Tibial artery (tissue), 4 donors: ENCODE measurements at regions not wholly inside any gene's neighbourhood (a gene's known extent, or its start where the extent isn't known, plus 50 kb on each side); places are given as distances from the start of the nearest gene placed in this dataset.

Experiments
- DNase-seq, 2 donors: peaks; one replicate each; pipeline ENCODE4 v3.0.0-alpha.2; 2019
- H3K27ac ChIP-seq, 2 donors: fragments of 200-600 bp; sonication (generic) in 1 of 2; 1 replicate in 1 of 2; 2 replicates in 1 of 2; pipeline ENCODE4 v1.5.1; 2018 to 2019; ENCODE audit warnings: mild to moderate bottlenecking in 1 of 2
- H3K27me3 ChIP-seq, 2 donors: fragments of 200-600 bp; sonication (generic) in 1 of 2; one replicate each; pipeline versions ENCODE4 v1.5.1 to v1.6.0; 2016 to 2019
- H3K36me3 ChIP-seq, 3 donors: fragments of 200-600 bp; sonication (generic) in 2 of 3; one replicate each; pipeline ENCODE4 v1.5.1; 2016 to 2019; ENCODE audit warnings: mild to moderate bottlenecking in 2 of 3
- H3K4me1 ChIP-seq, 4 donors: fragments of 200-600 bp; sonication (generic) in 2 of 4; 1 replicate in 3 of 4; 2 replicates in 1 of 4; pipeline ENCODE4 v1.5.1; 2016 to 2019
- H3K4me3 ChIP-seq, 2 donors: fragments of 200-600 bp; sonication (generic) in 1 of 2; 1 replicate in 1 of 2; 2 replicates in 1 of 2; pipeline ENCODE4 v1.5.1; 2018 to 2019; ENCODE audit warnings: mild to moderate bottlenecking in 2 of 2
- H3K9me3 ChIP-seq, 3 donors: fragments of 200-600 bp; sonication (generic) in 1 of 3; one replicate each; pipeline ENCODE4 v1.5.1; 2016 to 2019
- intact Hi-C: fragments of 100-400 bp; cut with DNase I; formaldehyde crosslinking; loops from one replicate; pipeline ENCODE4 v1.15.0; 2023; ENCODE audit warnings: low total_unique reads
- TF ChIP-seq, protein P1 (sequence below), 2 experiments: fragments of 200-600 bp in 1 of 2; fragments of 450-650 bp in 1 of 2; IDR thresholded peaks; one replicate each; pipeline ENCODE4 v1.5.1; 2017 to 2019; ENCODE audit warnings: antibody characterized with exemption in 2 of 2, mild to moderate bottlenecking in 1 of 2, moderate library complexity in 1 of 2

DNA sequence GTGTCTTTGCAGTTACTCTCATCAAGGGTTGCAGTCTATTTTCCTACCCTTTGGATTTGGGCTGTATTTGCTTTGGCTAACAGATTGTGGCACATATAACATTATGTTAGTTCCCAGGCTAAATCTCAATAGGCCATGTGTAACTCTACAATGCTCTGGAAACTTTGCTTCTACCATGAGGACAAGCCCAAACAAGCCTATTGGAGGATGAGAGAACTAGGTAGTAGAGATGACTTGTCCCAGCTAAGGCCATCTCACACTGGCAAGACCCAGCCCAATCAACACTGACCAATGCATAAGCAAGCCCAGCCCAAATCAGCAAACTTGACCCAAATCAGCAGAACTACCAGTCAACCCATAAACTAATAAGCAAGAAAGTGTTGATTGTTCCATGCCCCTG lies 311.8 kb downstream of the NDFIP2 start:
- H3K27ac ChIP-seq, result no peak overlapping the region
- TF ChIP-seq, protein P1, sequence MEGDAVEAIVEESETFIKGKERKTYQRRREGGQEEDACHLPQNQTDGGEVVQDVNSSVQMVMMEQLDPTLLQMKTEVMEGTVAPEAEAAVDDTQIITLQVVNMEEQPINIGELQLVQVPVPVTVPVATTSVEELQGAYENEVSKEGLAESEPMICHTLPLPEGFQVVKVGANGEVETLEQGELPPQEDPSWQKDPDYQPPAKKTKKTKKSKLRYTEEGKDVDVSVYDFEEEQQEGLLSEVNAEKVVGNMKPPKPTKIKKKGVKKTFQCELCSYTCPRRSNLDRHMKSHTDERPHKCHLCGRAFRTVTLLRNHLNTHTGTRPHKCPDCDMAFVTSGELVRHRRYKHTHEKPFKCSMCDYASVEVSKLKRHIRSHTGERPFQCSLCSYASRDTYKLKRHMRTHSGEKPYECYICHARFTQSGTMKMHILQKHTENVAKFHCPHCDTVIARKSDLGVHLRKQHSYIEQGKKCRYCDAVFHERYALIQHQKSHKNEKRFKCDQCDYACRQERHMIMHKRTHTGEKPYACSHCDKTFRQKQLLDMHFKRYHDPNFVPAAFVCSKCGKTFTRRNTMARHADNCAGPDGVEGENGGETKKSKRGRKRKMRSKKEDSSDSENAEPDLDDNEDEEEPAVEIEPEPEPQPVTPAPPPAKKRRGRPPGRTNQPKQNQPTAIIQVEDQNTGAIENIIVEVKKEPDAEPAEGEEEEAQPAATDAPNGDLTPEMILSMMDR (IDR thresholded peaks at IDR 0.05), result no peak
- H3K9me3 ChIP-seq, result peaks cover 0 to 18% (median 4%) of the 10 kb centered on the region in 3 donors
- no peak for DNase-seq
- H3K36me3 ChIP-seq, result no peaks in the 10 kb centered on the region
- no peak overlapping the region for H3K4me3 ChIP-seq
- intact Hi-C loops, result no loop called here
- H3K4me1 ChIP-seq, result no peaks in the 10 kb centered on the region
- no peaks in the 10 kb centered on the region for H3K27me3 ChIP-seq

DNA sequence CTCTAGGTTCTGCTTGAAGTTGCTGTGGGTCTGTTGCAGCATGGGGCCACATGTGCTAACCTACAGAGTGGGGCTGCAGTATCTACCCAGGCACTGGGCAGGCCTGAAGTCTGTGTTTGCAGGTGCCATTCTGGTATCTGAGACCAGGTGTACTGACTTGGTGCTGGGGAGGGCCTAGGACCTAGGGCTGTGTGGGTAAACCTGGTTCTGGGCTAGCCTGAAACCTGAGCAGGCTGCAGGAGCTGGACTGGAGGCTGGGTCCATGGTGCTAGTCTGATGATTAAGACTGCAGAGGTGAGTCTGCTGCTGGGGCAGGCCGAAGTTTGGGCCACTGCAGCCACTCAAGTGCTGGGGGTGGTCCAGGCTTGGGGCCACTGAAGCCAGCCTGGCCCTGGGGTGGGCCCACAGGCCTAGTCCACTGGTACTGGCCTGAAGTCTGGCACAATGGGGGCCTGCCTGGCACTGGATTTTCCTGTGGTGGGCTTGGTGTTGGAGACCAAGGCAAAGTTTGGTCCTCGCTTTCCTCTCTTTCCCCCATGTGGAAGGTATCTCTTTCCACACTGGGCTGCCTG lies 310.6 kb downstream of the NDFIP2 start:
- TF ChIP-seq, protein P1 (IDR thresholded peaks at IDR 0.05), result no peak
- Histone ChIP-seq H3K4me3 (no peak overlapping the region), H3K27ac (no peak overlapping the region), H3K4me1 (no peaks in the 10 kb centered on the region), H3K9me3 (peaks cover 0 to 18% (median 4%) of the 10 kb centered on the region in 3 donors), H3K27me3 (no peaks in the 10 kb centered on the region), H3K36me3 (no peaks in the 10 kb centered on the region)
- intact Hi-C loops, result no loop called here
- DNase-seq, result no peak

DNA sequence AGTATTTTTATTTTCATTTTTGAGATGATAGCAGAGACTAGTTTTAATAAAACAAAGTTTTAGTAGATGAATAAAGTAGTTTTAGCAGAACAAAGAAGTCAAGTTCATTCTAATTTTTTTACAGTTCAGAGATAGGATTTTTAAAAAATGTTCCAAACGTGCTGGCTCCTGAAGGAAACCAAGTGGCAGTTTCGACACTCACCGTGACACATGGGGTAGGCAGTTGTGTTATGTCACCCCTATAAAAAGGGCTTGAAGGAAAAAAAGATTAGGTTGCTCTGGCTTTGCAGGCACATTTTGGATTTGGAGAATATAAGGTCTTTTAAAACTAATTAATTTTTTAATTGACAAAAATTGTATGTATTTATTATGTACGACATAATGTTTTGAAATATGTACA lies 305.2 kb downstream of the NDFIP2 start:
- TF ChIP-seq, protein P1 (IDR thresholded peaks at IDR 0.05), result no peak
- no peak overlapping the region for H3K4me3 ChIP-seq
- DNase-seq, result no peak
- no peaks in the 10 kb centered on the region for H3K4me1 ChIP-seq
- no peaks in the 10 kb centered on the region for H3K27me3 ChIP-seq
- H3K9me3 ChIP-seq, result peaks cover 0 to 18% (median 4%) of the 10 kb centered on the region in 3 donors
- H3K36me3 ChIP-seq, result no peaks in the 10 kb centered on the region
- H3K27ac ChIP-seq, result no peak overlapping the region
- intact Hi-C loops, result no loop called here

DNA sequence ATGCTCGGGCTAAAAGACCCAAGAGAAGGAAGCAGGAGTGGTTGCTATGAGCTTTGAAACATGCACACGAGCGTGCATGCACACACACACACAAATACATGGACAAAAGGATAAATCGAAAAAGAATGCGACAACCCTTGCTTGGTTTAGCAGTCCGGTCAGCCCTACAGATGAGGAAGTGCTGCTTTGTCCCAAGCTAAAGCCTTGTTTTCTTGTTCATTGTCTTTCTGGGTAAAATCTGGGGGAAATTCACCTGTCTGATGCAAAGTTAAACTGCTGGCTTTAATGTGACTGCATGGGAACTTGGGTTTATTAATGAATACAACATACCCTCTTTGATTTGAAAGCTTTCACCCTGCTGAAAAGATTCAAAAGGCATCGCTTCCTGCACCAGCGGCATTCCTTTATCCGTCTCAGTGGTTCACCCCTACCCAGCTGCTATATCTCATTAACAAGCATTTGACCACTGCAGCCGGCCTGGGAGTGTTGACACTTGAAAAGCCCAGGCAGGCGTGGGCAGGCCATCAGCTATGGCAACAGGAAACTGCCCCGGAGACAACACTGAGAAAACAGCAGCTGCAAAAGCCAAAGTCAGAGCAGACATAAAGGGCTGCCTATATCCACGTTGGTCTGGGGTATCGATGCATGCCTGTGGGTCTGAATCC lies 301.7 kb downstream of the NDFIP2 start:
- intact Hi-C loops, result no loop called here
- DNase-seq, result no peak
- Histone ChIP-seq H3K4me1 (peaks cover 0 to 10% (median 2%) of the 10 kb centered on the region in 4 donors), H3K36me3 (no peaks in the 10 kb centered on the region), H3K27ac (no peak overlapping the region), H3K27me3 (no peaks in the 10 kb centered on the region), H3K9me3 (no peaks in the 10 kb centered on the region), H3K4me3 (no peak overlapping the region)
- TF ChIP-seq, protein P1 (IDR thresholded peaks at IDR 0.05), result no peak

DNA sequence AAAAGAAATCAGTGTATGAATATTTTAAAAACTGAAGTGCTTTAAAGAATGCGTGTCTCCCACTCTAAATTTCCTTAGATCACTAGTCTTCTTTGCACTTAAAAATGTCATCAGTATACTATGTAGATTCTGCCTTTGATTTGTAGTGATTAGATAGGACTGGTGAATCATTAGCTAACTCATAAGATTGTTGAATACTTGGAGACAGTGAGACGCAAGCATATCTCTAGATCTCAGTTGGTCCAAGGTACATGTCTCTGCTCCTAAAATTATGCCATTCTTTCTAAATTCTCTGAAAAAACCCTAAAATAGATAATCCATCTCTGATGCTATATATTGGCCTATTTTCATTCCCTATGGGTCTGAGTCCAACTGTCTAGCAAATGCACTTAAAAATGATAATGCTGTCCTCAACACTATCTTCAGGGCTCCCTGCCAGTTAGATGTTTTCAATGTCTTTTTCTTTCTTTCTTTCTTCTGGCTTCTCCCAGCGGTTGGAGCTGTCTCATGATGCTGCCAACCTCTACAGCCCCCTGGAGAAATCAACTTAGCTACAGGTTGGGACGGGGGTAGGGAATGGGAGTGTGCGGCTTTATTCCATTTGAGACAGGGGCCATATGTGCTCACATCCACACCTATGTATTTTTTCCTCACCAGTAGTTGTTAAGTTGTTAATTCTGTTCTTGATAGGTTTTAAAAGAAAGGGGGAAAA lies 301.0 kb downstream of the NDFIP2 start:
- H3K27ac ChIP-seq, result no peak overlapping the region
- no peak for DNase-seq
- no peaks in the 10 kb centered on the region for H3K36me3 ChIP-seq
- H3K9me3 ChIP-seq, result no peaks in the 10 kb centered on the region
- no peak overlapping the region for H3K4me3 ChIP-seq
- TF ChIP-seq, protein P1 (IDR thresholded peaks at IDR 0.05), result no peak
- peaks cover 0 to 10% (median 2%) of the 10 kb centered on the region in 4 donors for H3K4me1 ChIP-seq
- intact Hi-C loops, result no loop called here
- H3K27me3 ChIP-seq, result no peaks in the 10 kb centered on the region
